ENCODE measurements at regions not wholly inside any gene's neighbourhood (a gene's known extent, or its start where the extent isn't known, plus 50 kb on each side); places are given as distances from the start of the nearest gene placed in this dataset.

DNA sequence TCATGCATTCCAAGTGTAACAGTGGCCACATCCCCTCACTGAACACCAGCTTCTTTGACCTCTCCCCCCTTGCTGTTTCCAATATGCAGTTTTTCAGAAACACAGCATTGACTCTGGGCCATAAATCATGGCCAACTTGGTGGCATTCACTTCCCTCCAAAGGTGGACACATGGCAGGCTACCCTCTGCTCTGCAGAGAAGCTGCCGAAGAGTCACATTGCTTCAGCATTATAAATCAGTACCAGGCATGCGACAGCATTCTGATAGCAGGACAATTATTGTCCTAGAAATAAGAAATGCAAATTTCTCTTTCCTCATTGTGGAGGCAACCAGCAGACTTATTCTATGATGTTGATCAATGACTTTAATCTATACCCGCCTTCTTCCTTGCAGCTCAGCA lies 475.4 kb upstream of the GHITM start:
- Histone ChIP-seq H3K4me3 (ENCODE audit: low read depth, low read length, poor library complexity, severe bottlenecking) (no peak overlapping the region), H3K36me3 (ENCODE audit: insufficient read depth, low read length) (no peaks in the 10 kb centered on the region), H3K4me1 (ENCODE audit: insufficient read depth, low read length, severe bottlenecking) (no peaks in the 10 kb centered on the region), H3K79me2 (ENCODE audit: insufficient read depth, low read length) (no peaks in the 10 kb centered on the region), H3K27me3 (ENCODE audit: insufficient read depth, low read length) (no peaks in the 10 kb centered on the region), H2AFZ (ENCODE audit: low read length) (no peak overlapping the region), H3K9ac (ENCODE audit: low read length) (no peak overlapping the region), H3K4me2 (ENCODE audit: low read length) (no peak overlapping the region), H3K27ac (ENCODE audit: low read depth, low read length, poor library complexity, severe bottlenecking) (no peak overlapping the region), H3K9me3 (ENCODE audit: low read length) (no peaks in the 10 kb centered on the region), H3K9me2 (ENCODE audit: low read depth, low read length) (no peaks in the 10 kb centered on the region), H4K20me1 (ENCODE audit: insufficient read depth, low read length) (no peaks in the 10 kb centered on the region), H3F3A (ENCODE audit: insufficient read depth, low read length) (no peaks in the 10 kb centered on the region)
- TF ChIP-seq EZH2 (IDR thresholded peaks at IDR 0.05; ENCODE audit: borderline replicate concordance, low read length), result no peak
- TF ChIP-seq CTCF (IDR thresholded peaks at IDR 0.05; ENCODE audit: low read length), result no peak

DNA sequence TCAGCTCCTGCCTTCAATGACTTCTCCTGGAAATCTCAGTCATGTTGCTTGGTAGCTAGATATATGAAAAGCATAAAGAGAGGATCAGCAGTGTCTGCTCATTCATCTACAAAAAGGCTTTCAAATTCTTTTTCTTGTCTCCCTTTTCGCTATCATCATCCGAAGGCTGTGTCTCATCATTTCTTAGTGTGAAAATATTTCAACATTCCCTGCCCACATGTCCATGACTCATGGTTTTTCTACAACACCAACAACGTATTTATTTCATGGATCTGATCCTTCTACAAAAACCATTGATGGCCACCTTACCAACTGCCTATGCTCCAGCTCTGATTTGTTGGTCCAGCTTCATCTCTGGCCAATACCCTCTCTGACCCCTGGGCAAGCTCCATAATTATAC lies 472.5 kb upstream of the GHITM start:
- H3F3A ChIP-seq (ENCODE audit: insufficient read depth, low read length), result no peaks in the 10 kb centered on the region
- no peak overlapping the region for H3K4me2 ChIP-seq (ENCODE audit: low read length)
- TF ChIP-seq EZH2 (IDR thresholded peaks at IDR 0.05; ENCODE audit: borderline replicate concordance, low read length), result no peak
- no peak for TF ChIP-seq CTCF (IDR thresholded peaks at IDR 0.05; ENCODE audit: low read length)
- H3K9ac ChIP-seq (ENCODE audit: low read length), result no peak overlapping the region
- no peak overlapping the region for H3K4me3 ChIP-seq (ENCODE audit: low read depth, low read length, poor library complexity, severe bottlenecking)
- no peaks in the 10 kb centered on the region for H3K27me3 ChIP-seq (ENCODE audit: insufficient read depth, low read length)
- no peaks in the 10 kb centered on the region for H3K9me2 ChIP-seq (ENCODE audit: low read depth, low read length)
- no peak overlapping the region for H2AFZ ChIP-seq (ENCODE audit: low read length)
- H3K27ac ChIP-seq (ENCODE audit: low read depth, low read length, poor library complexity, severe bottlenecking), result no peak overlapping the region
- no peaks in the 10 kb centered on the region for H3K4me1 ChIP-seq (ENCODE audit: insufficient read depth, low read length, severe bottlenecking)
- no peaks in the 10 kb centered on the region for H3K79me2 ChIP-seq (ENCODE audit: insufficient read depth, low read length)
- no peaks in the 10 kb centered on the region for H3K36me3 ChIP-seq (ENCODE audit: insufficient read depth, low read length)
- no peaks in the 10 kb centered on the region for H4K20me1 ChIP-seq (ENCODE audit: insufficient read depth, low read length)
- H3K9me3 ChIP-seq (ENCODE audit: low read length), result no peaks in the 10 kb centered on the region

- Histone ChIP-seq H3K4me2 (ENCODE audit: low read length) (no peak overlapping the region), H3F3A (ENCODE audit: insufficient read depth, low read length) (no peaks in the 10 kb centered on the region), H3K36me3 (ENCODE audit: insufficient read depth, low read length) (no peaks in the 10 kb centered on the region), H3K4me1 (ENCODE audit: insufficient read depth, low read length, severe bottlenecking) (no peaks in the 10 kb centered on the region), H4K20me1 (ENCODE audit: insufficient read depth, low read length) (no peaks in the 10 kb centered on the region), H3K9me3 (ENCODE audit: low read length) (no peaks in the 10 kb centered on the region), H3K27ac (ENCODE audit: low read depth, low read length, poor library complexity, severe bottlenecking) (no peak overlapping the region), H3K9me2 (ENCODE audit: low read depth, low read length) (no peaks in the 10 kb centered on the region), H3K79me2 (ENCODE audit: insufficient read depth, low read length) (no peaks in the 10 kb centered on the region), H3K27me3 (ENCODE audit: insufficient read depth, low read length) (no peaks in the 10 kb centered on the region), H3K4me3 (ENCODE audit: low read depth, low read length, poor library complexity, severe bottlenecking) (no peak overlapping the region), H3K9ac (ENCODE audit: low read length) (no peak overlapping the region), H2AFZ (ENCODE audit: low read length) (no peak overlapping the region)
- TF ChIP-seq CTCF (IDR thresholded peaks at IDR 0.05; ENCODE audit: low read length) (no peak), EZH2 (IDR thresholded peaks at IDR 0.05; ENCODE audit: borderline replicate concordance, low read length) (no peak)
These were observed 471.7 kb upstream of the GHITM start for GRCh38 chr10:83667594-83667993.

Measured in OCI-LY1 (cell line).